SIG-M5 (cell line): ENCODE measurements at regions not wholly inside any gene's neighbourhood (a gene's known extent, or its start where the extent isn't known, plus 50 kb on each side); places are given as distances from the start of the nearest gene placed in this dataset.
A peak's percentile ranks its signal among the peaks of the same experiment; 100 is the strongest.
"Not testable (repeated sequence)": the region's sequence is repeated elsewhere in the genome, so short reads cannot be mapped to it uniquely, and the experiment has no call there.

ENCODE experiments used
- DNase-seq: peaks from one replicate; lab custom pipeline; 2025; lab: John Stamatoyannopoulos, UW

GRCh38 chr6:170062209-170062914 lies 228.5 kb downstream of the DLL1 start:
- no peak for DNase-seq

GRCh38 chr6:170058878-170059485 lies 231.9 kb downstream of the DLL1 start:
- no peak for DNase-seq

- no peak for DNase-seq
These were observed 232.7 kb downstream of the DLL1 start for GRCh38 chr6:170057961-170058877.

GRCh38 chr6:170057034-170057734 lies 233.7 kb downstream of the DLL1 start:
- DNase-seq, result no peak

DNA sequence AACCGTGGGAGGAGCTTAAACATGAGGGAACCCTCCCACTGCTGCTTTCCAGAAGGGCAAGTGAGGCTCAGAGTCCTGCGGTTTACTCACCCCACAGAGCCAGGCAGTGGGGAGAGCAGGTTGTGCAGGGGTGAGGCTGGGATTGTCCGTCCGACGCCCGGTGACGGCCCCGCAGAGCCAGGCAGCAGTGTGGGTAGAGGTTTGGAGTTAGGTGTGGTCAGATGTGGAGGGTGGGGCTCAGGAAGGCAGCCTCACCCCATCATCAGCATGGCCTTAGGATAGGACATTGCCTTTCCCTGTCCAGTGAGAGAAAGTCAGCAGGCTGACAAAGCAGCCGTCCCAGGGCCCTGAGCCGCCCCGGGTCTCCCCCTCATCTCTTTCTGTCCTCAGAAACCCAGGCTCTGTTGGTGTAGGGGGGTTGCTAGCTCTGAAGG lies 234.6 kb downstream of the DLL1 start:
- DNase-seq, result no peak

DNA sequence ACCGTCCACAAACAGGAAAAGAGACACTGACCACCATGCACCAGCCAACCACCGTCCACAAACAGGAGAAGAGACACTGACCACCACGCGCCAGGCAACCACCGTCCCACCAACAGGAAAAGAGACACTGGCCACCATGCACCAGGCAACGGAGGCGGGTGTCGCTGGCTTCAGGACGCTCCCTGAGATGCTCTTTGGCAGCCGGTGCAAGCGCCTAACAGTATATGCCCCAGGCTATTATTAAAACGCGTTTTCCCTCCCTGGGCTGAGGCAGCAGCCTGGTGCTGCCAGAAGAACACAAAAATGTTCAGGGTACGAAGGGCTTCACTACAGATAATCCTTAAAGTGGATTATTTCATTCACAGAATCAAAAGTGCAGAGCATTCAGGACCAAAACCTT lies 235.1 kb downstream of the DLL1 start:
- not testable (repeated sequence) for DNase-seq

GRCh38 chr6:170053966-170054661 lies 236.8 kb downstream of the DLL1 start:
- DNase-seq, result no peak

GRCh38 chr6:170052991-170053821 lies 237.7 kb downstream of the DLL1 start:
- DNase-seq, result no peak

GRCh38 chr6:170051229-170052172 lies 239.4 kb downstream of the DLL1 start:
- no peak for DNase-seq

DNA sequence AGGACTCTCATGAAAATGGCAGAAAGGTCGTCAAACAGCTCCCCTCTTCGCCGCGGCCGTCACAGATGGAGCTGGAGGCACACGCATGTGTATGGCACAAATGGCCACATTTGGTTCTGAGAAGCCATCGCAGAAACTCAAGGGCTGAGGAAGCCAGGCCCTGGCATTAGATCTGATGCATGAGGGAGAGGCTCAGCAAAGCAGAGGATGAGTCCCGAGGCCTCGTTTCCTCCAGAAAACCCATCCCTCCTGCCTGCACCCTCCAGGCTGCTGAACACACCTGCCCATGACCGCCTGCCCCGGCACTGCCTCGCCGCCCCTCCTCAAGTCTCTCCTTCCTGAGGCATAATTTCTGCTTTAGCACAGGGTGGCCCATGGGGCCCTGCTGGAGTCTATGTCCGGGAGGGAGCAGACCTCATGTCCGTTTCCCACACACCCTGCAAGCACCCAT lies 240.3 kb downstream of the DLL1 start:
- DNase-seq, result no peak

DNA sequence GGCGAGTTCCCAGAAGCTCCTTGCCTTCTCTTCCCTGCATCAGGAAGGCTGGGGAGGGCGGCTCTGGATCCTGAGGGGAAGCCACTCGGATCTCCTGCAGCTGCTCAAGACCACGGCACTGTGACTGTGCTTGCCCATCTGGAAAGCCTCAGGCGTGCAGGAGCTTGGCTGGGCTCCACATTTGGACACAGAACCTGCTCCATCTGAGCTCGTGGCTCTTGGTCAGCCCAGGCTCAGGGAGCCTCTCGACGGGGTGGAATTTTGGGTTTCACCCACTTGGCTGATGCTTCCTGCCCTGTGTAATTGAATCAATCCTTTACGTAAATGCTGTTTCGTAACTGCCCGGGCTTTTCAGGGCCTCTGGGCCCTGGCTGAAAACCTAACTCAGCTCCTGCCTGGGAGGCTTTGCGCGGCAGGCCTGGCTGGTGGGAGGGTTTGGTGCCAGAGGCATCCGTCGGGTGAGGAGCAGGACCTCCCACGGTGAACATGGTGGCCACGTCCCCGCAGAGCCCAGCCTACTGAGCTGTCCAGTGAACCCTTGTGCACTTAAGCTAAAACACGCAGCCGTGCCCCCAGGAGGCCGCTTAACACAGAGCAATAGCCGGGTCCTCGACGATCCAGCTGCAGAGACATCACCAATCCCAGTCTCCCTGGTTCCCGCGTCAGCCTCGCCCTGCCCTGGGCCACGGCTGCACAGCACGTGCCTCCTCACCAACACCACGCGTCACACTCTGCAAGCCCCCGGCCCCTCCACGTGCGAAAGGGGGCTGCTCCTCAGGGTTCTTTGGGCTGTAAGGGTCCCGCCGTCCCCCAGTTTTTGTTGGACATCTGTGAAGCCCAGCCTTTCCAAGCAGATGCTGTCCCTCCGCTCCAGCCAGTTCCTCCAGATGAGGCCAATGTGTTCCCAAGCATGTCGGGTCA lies 241.0 kb downstream of the DLL1 start:
- no peak for DNase-seq

GRCh38 chr6:170048615-170049256 lies 242.1 kb downstream of the DLL1 start:
- peak; percentile 21 for DNase-seq

DNA sequence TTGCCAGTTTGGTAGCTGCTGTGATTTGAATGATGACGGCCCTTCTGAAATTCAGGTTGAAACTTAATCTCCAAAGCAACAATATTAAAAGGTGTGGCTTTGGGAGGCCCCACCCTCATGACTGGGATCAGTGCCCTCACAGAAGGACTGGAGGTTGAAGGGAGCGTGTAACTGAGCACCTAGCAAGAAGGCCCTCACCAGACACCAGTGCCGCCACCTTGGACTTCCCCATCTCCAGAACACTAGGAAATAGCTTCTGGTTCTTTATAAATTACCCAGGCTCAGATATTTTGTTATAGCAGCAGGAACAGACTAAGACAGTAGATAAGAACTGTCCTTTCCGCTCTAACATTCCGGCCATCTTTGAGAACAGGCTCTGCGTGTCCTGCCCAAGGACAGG lies 243.1 kb downstream of the DLL1 start:
- DNase-seq, result no peak

DNA sequence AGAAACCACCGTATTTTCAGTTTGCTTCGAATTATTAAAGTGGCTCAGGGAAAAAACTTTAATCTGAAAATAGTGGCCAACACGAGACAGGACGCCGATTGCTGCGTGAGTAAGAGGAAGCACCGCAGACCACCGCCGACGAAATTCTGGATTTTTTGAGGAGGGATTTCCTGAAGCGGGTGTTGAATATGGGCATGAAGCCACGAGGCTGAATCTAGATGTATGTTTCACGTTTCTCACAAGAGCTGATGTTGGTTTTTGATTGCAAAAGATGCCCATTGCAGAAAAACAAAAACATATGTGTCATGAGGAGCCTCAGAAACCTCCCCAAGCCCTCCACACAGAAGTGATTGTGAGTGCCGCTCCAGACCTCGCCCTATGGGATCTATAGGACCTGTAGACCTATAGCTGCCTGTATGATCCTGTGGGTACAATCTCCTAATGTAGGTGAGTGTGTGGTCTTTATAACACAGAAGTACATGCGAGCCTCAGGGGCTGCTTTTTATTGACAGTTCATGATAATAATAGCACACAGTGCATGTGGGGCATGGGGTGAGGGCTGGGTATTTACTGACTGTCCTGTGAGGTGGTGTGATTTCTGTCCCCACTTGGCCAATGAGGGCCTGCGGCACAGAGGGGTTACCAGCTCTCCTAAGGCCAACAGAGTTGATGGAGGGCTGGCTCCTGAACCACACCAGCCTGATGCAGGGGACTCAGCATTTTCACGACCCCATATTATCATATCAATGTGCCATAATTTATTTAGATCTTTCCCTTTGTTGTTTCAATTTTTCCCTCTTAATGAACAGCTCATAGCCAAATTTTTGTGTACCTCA lies 243.9 kb downstream of the DLL1 start:
- no peak for DNase-seq

DNA sequence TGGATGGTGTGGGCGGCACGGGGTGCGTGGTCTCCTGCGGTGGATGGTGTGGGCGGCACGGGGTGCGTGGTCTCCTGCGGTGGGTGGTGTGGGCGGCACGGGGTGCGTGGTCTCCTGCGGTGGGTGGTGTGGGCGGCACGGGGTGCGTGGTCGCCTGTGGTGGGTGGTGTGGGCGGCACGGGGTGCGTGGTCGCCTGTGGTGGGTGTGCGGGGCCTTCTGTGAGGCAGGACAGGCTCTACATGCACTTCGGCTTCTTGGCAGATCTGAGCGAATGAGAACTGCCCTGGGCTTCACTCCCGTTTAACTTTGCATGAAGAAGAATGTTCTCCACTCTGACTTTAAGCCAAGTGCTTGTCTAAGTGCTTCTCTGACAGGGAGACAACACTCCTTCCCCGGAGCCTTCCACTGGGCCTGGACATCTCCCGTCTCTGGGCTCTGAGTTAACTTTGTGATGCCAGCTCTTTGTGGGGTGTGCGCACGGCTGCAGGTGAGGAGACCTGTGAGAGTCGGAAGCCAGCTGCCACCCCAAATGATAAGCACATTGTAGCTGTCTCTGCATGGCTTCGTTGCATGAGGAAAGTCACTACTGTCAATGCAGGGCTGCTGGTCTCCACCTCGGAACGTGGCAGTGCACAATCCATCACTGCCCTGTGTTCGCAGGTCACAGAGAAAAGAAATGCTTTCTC lies 244.8 kb downstream of the DLL1 start:
- no peak for DNase-seq

- DNase-seq, result no peak
These were observed 245.3 kb downstream of the DLL1 start for GRCh38 chr6:170045563-170045960.
